Ureter (tissue), 1 donor: ENCODE measurements at regions not wholly inside any gene's neighbourhood (a gene's known extent, or its start where the extent isn't known, plus 50 kb on each side); places are given as distances from the start of the nearest gene placed in this dataset.

Source experiments
- DNase-seq: peaks from one replicate; pipeline ENCODE4 v3.0.0-alpha.2; 2020; ENCODE audit warnings: low spot score
- donor health status: DM: yes; HTN: yes; CAD: no.

GRCh38 chr13:103812971-103813370 is 746.8 kb upstream of the SLC10A2 start:
- DNase-seq = no peak

- DNase-seq = no peak
Observed at GRCh38 chr13:103812558-103812957, 746.3 kb upstream of the SLC10A2 start.

DNA sequence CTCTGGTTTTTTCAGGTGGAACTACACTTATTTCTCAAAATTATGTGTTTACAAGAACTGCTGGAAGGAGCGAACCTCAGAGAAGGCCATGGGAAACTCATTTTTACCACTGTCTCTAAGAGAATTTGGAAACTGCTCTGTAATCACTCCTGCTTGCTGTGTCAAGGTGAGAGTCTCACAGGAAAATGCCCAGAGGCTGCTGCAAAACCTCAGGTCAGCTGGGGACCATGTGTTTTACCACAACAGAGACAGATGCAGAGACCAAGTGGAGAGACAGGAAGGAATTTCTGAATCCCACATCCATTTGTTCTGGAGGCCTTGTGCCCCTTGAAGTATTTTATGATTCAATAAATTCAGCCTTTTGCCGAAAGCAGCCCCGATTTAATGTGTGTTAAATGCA is 743.8 kb upstream of the SLC10A2 start:
- DNase-seq = no peak

DNA sequence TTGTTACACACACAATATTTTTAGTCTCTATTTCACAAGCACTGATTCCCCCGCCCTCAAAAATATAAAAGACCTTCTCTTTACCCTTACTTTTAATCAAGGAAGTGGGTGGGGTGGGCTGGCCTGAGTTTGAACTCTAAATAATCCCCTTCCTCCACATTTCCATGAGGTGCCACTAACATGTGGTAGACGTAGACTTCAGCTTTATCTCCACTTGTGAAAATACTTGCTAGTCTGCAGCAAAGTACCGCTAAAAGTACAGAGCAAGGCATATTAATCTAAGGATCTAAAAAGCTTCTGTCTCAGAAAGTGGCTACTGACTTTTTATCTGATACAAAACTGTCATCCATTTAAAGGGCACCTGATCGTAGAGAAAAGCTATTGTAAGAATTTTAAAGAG is 739.6 kb upstream of the SLC10A2 start:
- no peak for DNase-seq

GRCh38 chr13:103803349-103803748 is 737.1 kb upstream of the SLC10A2 start:
- no peak for DNase-seq

GRCh38 chr13:103799028-103799427 is 732.8 kb upstream of the SLC10A2 start:
- DNase-seq = no peak

- DNase-seq = no peak
Observed at GRCh38 chr13:103795892-103796478, 729.8 kb upstream of the SLC10A2 start.

GRCh38 chr13:103794526-103794925 is 728.3 kb upstream of the SLC10A2 start:
- no peak for DNase-seq

- DNase-seq = no peak
Observed at GRCh38 chr13:103788061-103788652, 721.9 kb upstream of the SLC10A2 start.

- DNase-seq = no peak
Observed at GRCh38 chr13:103772576-103772975, 706.4 kb upstream of the SLC10A2 start.

GRCh38 chr13:103762523-103762922 is 696.3 kb upstream of the SLC10A2 start:
- DNase-seq = no peak

DNA sequence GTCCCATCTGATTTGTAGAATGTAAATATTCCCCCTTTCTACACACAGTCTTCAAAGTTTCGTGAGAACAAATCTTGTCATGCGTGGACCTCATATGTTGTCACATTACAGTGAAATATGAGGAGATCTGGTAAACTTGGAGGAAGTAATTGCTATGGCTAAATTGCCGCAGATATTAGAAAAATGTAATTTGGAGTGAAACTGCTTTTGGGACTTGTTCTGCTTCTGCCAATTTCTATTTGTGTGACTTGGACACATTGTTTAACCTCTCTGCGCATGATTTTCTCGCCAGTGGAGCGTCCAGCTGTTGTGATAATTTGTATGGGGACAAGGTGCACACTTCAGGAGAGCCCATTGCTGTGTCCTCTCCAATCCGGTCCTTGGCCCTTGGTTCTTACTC is 693.1 kb upstream of the SLC10A2 start:
- no peak for DNase-seq

- no peak for DNase-seq
Observed at GRCh38 chr13:103758222-103758621, 692.0 kb upstream of the SLC10A2 start.

DNA sequence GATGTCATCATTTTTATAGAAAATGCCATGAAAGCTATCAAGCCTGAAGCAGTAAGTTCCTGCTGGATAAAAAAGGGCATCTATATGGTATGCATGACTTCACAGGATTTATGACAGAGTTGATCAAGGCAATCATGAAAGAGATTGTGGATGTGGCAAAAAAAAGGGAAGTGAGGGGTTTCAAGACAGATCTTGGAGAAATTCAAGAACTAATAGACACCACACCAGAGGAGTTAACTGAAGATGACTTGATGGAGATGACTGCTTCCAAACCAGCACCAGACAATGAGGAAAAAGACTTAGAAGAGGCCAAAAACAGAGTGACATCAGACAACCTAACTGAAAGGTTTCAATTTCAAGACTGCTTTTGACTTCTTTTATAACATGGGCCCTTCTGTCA is 691.1 kb upstream of the SLC10A2 start:
- no peak for DNase-seq

GRCh38 chr13:103754783-103755182 is 688.6 kb upstream of the SLC10A2 start:
- no peak for DNase-seq

DNA sequence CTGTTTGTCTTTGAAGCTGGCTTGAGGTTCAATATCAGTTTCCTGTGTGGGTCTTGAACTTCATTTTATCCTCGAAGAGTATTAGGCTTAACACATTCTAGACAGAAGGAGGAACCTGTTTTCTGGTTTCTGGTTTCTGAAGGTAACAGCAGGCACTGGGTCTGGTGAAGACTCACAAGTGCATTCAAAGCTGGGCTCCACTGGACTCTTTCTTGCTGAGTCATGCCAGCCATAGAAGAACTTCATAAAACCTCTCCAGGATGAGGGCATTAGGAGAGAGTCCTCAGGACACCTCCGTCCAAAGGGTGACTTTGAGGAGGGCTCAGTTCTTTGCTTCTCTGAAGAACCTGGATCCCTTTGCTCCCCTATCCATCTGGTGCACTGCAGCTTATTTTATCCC is 668.6 kb upstream of the SLC10A2 start:
- DNase-seq = no peak

DNA sequence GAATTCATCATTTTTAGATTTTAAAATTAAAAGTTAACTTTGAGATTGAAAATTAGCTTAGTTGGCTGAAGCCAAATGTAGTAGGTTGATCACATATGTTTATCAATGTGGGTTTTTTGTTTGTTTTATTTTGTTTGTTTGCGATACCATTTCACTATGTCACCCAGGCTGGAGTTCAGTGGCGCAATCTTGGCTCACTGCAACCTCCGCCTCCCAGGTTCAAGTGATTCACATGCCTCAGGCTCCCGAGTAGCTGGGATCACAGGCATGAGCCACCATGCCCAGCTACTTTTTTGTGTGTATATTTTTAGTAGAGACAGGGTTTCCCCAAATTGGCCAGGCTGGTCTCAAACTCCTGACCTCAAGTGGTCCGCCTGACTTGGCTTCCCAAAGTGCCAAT is 665.7 kb upstream of the SLC10A2 start:
- no peak for DNase-seq

- no peak for DNase-seq
Observed at GRCh38 chr13:103730407-103730806, 664.2 kb upstream of the SLC10A2 start.

- no peak for DNase-seq
Observed at GRCh38 chr13:103726808-103727207, 660.6 kb upstream of the SLC10A2 start.

DNA sequence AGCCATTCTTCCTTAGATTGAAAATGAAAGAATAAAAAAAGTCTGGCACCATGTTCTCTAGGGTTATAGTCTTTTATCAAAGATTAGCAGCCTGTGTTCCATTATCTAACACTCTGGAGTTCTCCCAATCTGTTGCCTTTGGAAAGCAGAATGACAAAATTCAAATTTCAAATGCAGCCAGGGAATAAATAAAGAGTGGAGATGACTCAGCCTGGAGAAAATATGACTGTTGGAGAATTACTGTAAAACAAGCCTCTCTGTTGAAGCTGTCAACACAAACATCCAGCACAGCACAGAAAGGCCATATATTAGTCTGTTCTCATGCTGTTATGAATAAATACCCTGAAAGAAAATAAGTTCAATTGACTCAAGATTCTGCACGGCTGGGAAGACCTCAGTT is 650.5 kb upstream of the SLC10A2 start:
- no peak for DNase-seq

DNA sequence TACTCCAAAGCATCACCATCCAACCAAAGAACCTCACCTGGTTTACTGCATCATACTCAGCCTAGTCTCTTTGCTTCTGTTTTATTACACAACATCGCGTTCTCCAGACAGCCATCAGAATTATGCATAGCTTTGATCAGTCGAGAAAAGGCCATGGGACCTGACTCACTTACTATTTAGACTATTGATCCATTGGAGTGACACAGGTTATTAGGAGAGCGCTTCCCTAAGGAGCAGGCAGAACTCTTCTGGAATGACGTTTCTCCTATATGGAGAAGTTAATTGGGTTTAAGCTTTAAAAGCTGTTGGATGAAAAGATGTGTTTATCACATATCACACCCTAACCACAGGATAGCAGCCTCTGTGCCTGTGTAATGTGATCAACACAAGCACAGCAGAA is 649.1 kb upstream of the SLC10A2 start:
- no peak for DNase-seq

DNA sequence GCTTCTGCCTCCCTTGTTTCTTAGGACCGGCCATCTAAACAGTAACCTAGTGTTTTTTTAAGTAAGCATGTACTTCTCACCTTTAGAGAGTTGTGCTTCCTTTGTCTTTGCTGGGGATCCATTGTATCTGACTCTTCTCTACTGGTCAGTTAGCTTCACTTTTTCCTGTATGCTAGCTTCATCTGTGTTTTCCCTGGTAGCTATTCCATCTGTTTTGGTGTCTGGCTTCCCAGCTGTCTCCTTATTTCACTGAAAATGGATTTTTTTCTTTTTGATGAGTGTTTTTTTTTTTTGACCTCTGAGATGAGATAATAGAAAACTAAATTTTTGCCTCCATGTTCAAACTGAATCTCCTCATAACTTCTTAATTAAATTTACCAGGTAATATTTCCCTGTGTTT is 637.0 kb upstream of the SLC10A2 start:
- DNase-seq = no peak

- DNase-seq = no peak
Observed at GRCh38 chr13:103698000-103698399, 631.8 kb upstream of the SLC10A2 start.

DNA sequence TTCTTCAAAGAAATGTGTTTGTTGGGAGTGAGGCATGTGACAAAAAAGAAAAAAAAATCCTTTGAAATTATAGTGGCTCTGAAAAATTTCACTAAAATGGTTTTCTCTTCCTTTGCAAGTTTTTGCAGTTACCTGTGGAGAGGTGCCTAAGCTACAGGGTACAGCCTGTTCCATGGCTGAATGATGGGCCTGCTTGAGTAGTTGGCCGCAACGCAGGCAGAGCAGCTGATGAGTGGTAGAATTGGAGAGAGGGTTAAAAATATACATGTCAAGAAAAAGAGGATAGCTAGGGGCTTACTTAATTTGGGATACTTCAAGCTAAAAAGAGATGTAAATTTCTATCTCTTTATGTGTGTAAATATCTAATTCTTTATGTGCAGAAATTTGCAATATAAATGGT is 629.1 kb upstream of the SLC10A2 start:
- DNase-seq = no peak
